HepG2 (cell line): ENCODE measurements at regions not wholly inside any gene's neighbourhood (a gene's known extent, or its start where the extent isn't known, plus 50 kb on each side); places are given as distances from the start of the nearest gene placed in this dataset.

Experiments used
- ATAC-seq: fragments of 200-7000 bp; cut with Tn5 transposase; 3 replicates; pipeline ENCODE4 v1.9.1; 2020; ENCODE audit warnings: mild to moderate bottlenecking, moderate library complexity
- BruUV-seq: library from RNA; stranded (reverse); fragments of 400-500 nt; replicated peaks from 2 replicates; lab custom pipeline; 2021; lab: Mats Ljungman, UMichigan
- CTCF ChIA-PET: fragments of 300-600 bp; formaldehyde crosslinking; extraction: SDS; loops from one replicate; lab custom pipeline; 2021; ENCODE audit warnings: low total read pairs, inconsistent platforms, low intra/inter-chr PET ratio; lab: Yijun Ruan, JAX
- POLR2A ChIA-PET: fragments of 350-600 bp; sonication (Branson Sonifier 250); formaldehyde crosslinking; loops from one replicate; lab custom pipeline; 2020; ENCODE audit warnings: antibody characterized with exemption, inconsistent platforms; lab: Yijun Ruan, JAX
- DNase-seq: peaks from one replicate; pipeline ENCODE4 v3.0.0-alpha.2; 2015; ENCODE audit warnings: low spot score
- FAIRE-seq: peaks from 3 replicates; lab custom pipeline; 2011; peaks lifted over from hg19 to GRCh38; lab: Jason Lieb, UNC
- H2AFZ ChIP-seq: one replicate; pipeline ENCODE4 v1.6.1; 2011; ENCODE audit warnings: low read length, inconsistent platforms
- H3K27ac ChIP-seq: fragments of 300-600 bp; 3 replicates; pipeline ENCODE4 v1.8.0; 2011; ENCODE audit warnings: mixed run types, mild to moderate bottlenecking, mixed read lengths, low read length, inconsistent platforms; ENCODE audit not compliant: insufficient read depth; ENCODE audit errors: extremely low read length
- H3K27me3 ChIP-seq, 2 experiments: fragments of 200-600 bp in 1 of 2; 2 replicates in 1 of 2; 3 replicates in 1 of 2; pipeline versions ENCODE4 v1.6.0 to v1.8.0; 2011; ENCODE audit warnings: low read length in 2 of 2, mild to moderate bottlenecking in 2 of 2, moderate library complexity in 2 of 2, inconsistent platforms in 1 of 2; ENCODE audit not compliant: insufficient read depth in 2 of 2, control insufficient read depth in 1 of 2
- H3K36me3 ChIP-seq, 2 experiments: fragments of 200-600 bp in 1 of 2; replicated peaks in 1 of 2; 2 replicates in 1 of 2; 3 replicates in 1 of 2; pipeline versions ENCODE4 v1.5.1 to v1.8.0; 2011; ENCODE audit warnings: low read length in 2 of 2, inconsistent platforms in 1 of 2; ENCODE audit not compliant: insufficient read depth in 2 of 2, control insufficient read depth in 1 of 2
- H3K4me1 ChIP-seq: 2 replicates; pipeline ENCODE4 v1.5.1; 2012; ENCODE audit warnings: low read length, inconsistent platforms; ENCODE audit not compliant: insufficient read depth
- H3K4me2 ChIP-seq: 2 replicates; pipeline ENCODE4 v1.6.0; 2011; ENCODE audit warnings: low read depth, low read length, inconsistent platforms
- H3K4me3 ChIP-seq, 3 experiments: fragments of 200-600 bp in 1 of 3; sonication (generic), shearing (Covaris generic) in 1 of 3; replicated peaks in 1 of 3; 2 replicates each; pipeline ENCODE4 v1.5.1; 2011 to 2016; ENCODE audit warnings: low read length in 3 of 3, inconsistent platforms in 2 of 3, low read depth in 2 of 3, mild to moderate bottlenecking in 2 of 3, control low read depth in 1 of 3, mixed read lengths in 1 of 3; ENCODE audit not compliant: insufficient read depth in 1 of 3
- H3K79me2 ChIP-seq: one replicate; pipeline ENCODE4 v1.6.1; 2011; ENCODE audit warnings: low read length, inconsistent platforms; ENCODE audit not compliant: insufficient read depth
- H3K9ac ChIP-seq: 2 replicates; pipeline ENCODE4 v1.6.0; 2011; ENCODE audit warnings: mild to moderate bottlenecking, low read depth, low read length, inconsistent platforms; ENCODE audit not compliant: insufficient read depth
- H3K9me3 ChIP-seq: 2 replicates; pipeline ENCODE4 v1.5.1; 2012; ENCODE audit warnings: mild to moderate bottlenecking, low read length
- H4K20me1 ChIP-seq: 2 replicates; pipeline ENCODE4 v1.6.0; 2011; ENCODE audit warnings: inconsistent platforms, mild to moderate bottlenecking, low read length, moderate library complexity; ENCODE audit not compliant: insufficient read depth
- AGO1 ChIP-seq: fragments of 200-400 bp; formaldehyde crosslinking; IDR thresholded peaks from 2 replicates; pipeline ENCODE4 v1.6.1; 2017; ENCODE audit warnings: mild to moderate bottlenecking, low read depth, low read length, moderate library complexity; ENCODE audit not compliant: poor library complexity, severe bottlenecking
- GABPA ChIP-seq, 2 experiments: IDR thresholded peaks; 2 replicates each; pipeline ENCODE4 v1.6.1; 2011 to 2016; ENCODE audit warnings: low read depth in 2 of 2, low read length in 1 of 2, missing biosample characterization in 1 of 2, missing genetic modification characterization in 1 of 2
- HNF4A ChIP-seq: sonication (generic); formaldehyde crosslinking; IDR thresholded peaks from 2 replicates; pipeline ENCODE4 v1.4.0; 2020; ENCODE audit warnings: missing genetic modification reagents
- HOXA9 ChIP-seq: sonication (generic); formaldehyde crosslinking; IDR thresholded peaks from 2 replicates; pipeline ENCODE4 v1.8.1; 2022; ENCODE audit warnings: missing genetic modification reagents, mild to moderate bottlenecking, moderate library complexity, borderline replicate concordance
- MNT ChIP-seq: fragments of 450-650 bp; IDR thresholded peaks from 2 replicates; pipeline ENCODE4 v1.6.1; 2016
- PHF8 ChIP-seq: sonication (generic); formaldehyde crosslinking; IDR thresholded peaks from 2 replicates; pipeline ENCODE4 v1.5.0; 2020; ENCODE audit warnings: missing genetic modification reagents
- SCMH1 ChIP-seq: sonication (generic); formaldehyde crosslinking; IDR thresholded peaks from 2 replicates; pipeline ENCODE4 v1.9.0; 2021; ENCODE audit warnings: missing genetic modification reagents, mild to moderate bottlenecking, borderline replicate concordance
- SKIL ChIP-seq: sonication (generic); formaldehyde crosslinking; IDR thresholded peaks from 2 replicates; pipeline ENCODE4 v1.8.0; 2022; ENCODE audit warnings: missing genetic modification reagents, mild to moderate bottlenecking, moderate library complexity, borderline replicate concordance
- STAG1 ChIP-seq: sonication (generic); formaldehyde crosslinking; IDR thresholded peaks from 2 replicates; pipeline ENCODE4 v1.4.0; 2020; ENCODE audit warnings: missing genetic modification reagents
- TEAD2 ChIP-seq: sonication (generic); formaldehyde crosslinking; IDR thresholded peaks from 2 replicates; pipeline ENCODE4 v1.9.0; 2021; ENCODE audit warnings: missing genetic modification reagents
- ZNF232 ChIP-seq: sonication (generic); formaldehyde crosslinking; IDR thresholded peaks from 2 replicates; pipeline ENCODE4 v1.4.0; 2020; ENCODE audit warnings: missing genetic modification reagents, borderline replicate concordance
- ZNF414 ChIP-seq: sonication (generic); formaldehyde crosslinking; IDR thresholded peaks from 2 replicates; pipeline ENCODE4 v1.5.0; 2020; ENCODE audit warnings: missing genetic modification reagents
- ZNF564 ChIP-seq: sonication (generic); formaldehyde crosslinking; IDR thresholded peaks from 2 replicates; pipeline ENCODE4 v1.8.1; 2023; ENCODE audit warnings: mild to moderate bottlenecking, missing genetic modification reagents
- ZNF678 ChIP-seq: sonication (generic); formaldehyde crosslinking; IDR thresholded peaks from 2 replicates; pipeline ENCODE4 v1.4.0; 2020; ENCODE audit warnings: mild to moderate bottlenecking, missing genetic modification reagents
- WGBS: methylation state at CpG from one replicate; pipeline ENCODE4 v1.1.6; 2017; ENCODE audit warnings: low lambda C conversion rate; 5-methylcytosine and 5-hydroxymethylcytosine counted together
- in situ Hi-C: cut with HindIII; loops from 2 replicates; pipeline ENCODE4 v1.10.0; 2017; ENCODE audit warnings: low pct_unique_long_range_greater_than_20kb; ENCODE audit not compliant: extremely low pct_ligation_motif_present
- intact Hi-C: fragments of 100-400 bp; cut with micrococcal nuclease; formaldehyde crosslinking; loops from one replicate; pipeline ENCODE4 v1.10.0; 2022; ENCODE audit not compliant: unreplicated experiment

GRCh38 chr4:10963958-10964703 lies 279.6 kb upstream of the CLNK start:
- intact Hi-C loops = no loop called here
- Histone ChIP-seq H3K27me3 (no peaks in the 10 kb centered on the region; a peak in 1 of 5 replicates), H3K79me2 (no peaks in the 10 kb centered on the region), H3K4me3 (no peak overlapping the region), H3K9me3 (peaks cover 10% of the 10 kb centered on the region), H3K27ac (no peak overlapping the region), H2AFZ (no peak overlapping the region), H4K20me1 (no peaks in the 10 kb centered on the region), H3K4me2 (no peak overlapping the region), H3K9ac (no peak overlapping the region)
- ChIA-PET CTCF (no interaction called here), POLR2A (no interaction called here)
- FAIRE-seq = no peak
- in situ Hi-C loops = no loop called here
- BruUV-seq = no TSS peak
- no peak for DNase-seq
- 10% methylated on average over 7 of the region's 11 CpGs for WGBS
- TF ChIP-seq MNT (peak; percentile 96), ZNF564 (CRISPR knock-in tag) (no peak)
- TF ChIP-seq, all 625 proteins: peak for 1
- Histone ChIP-seq H3K36me3 (no peaks in the 10 kb centered on the region), H3K4me1 (no peaks in the 10 kb centered on the region)
- ATAC-seq = no peak

GRCh38 chr4:10963241-10963640 lies 278.7 kb upstream of the CLNK start:
- Histone ChIP-seq H3K79me2 (no peaks in the 10 kb centered on the region), H3K27ac (no peak overlapping the region), H2AFZ (no peak overlapping the region), H3K27me3 (no peaks in the 10 kb centered on the region; a peak in 1 of 5 replicates), H3K4me2 (no peak overlapping the region), H3K9ac (no peak overlapping the region), H3K4me1 (no peaks in the 10 kb centered on the region), H4K20me1 (no peaks in the 10 kb centered on the region), H3K9me3 (peaks cover 10% of the 10 kb centered on the region), H3K36me3 (no peaks in the 10 kb centered on the region), H3K4me3 (no peak overlapping the region)
- POLR2A ChIA-PET = no interaction called here
- DNase-seq = no peak
- ATAC-seq = no peak
- in situ Hi-C loops (no loop called here), intact Hi-C loops (no loop called here)
- 51% methylated on average over 5 of the region's 5 CpGs for WGBS
- FAIRE-seq = no peak
- CTCF ChIA-PET = no interaction called here
- no TSS peak for BruUV-seq
- TF ChIP-seq HNF4A (no peak), TEAD2 (CRISPR knock-in tag) (no peak), STAG1 (CRISPR knock-in tag) (no peak), AGO1 (no peak), GABPA (IDR thresholded peaks at IDR 0.05; ENCODE audit: low read depth, low read length) (no peak), GABPA (CRISPR knock-in tag; IDR thresholded peaks at IDR 0.05; ENCODE audit: low read depth) (no peak), PHF8 (CRISPR knock-in tag) (no peak), ZNF678 (CRISPR knock-in tag) (no peak), ZNF232 (CRISPR knock-in tag) (no peak), ZNF414 (CRISPR knock-in tag) (no peak), HOXA9 (no peak), SKIL (CRISPR knock-in tag) (no peak), SCMH1 (CRISPR knock-in tag) (no peak)
